ENCODE measurements at regions not wholly inside any gene's neighbourhood (a gene's known extent, or its start where the extent isn't known, plus 50 kb on each side); places are given as distances from the start of the nearest gene placed in this dataset.
A peak's percentile ranks its signal among the peaks of the same experiment; 100 is the strongest.

- peak; percentile 51; the same call in 1 of the 2 replicates for TF ChIP-seq ZNF646 (CRISPR knock-in tag; IDR thresholded peaks at IDR 0.05)
- TF ChIP-seq KLF12 (CRISPR knock-in tag; IDR thresholded peaks at IDR 0.05; ENCODE audit: borderline replicate concordance), result no peak
- TF ChIP-seq ZSCAN20 (CRISPR knock-in tag; IDR thresholded peaks at IDR 0.05; ENCODE audit: borderline replicate concordance), result no peak
- no peak for TF ChIP-seq KAT7 (CRISPR knock-in tag; IDR thresholded peaks at IDR 0.05; ENCODE audit: borderline replicate concordance)
- no peak for TF ChIP-seq BCLAF1 (IDR thresholded peaks at IDR 0.05)
- TF ChIP-seq, protein P1, sequence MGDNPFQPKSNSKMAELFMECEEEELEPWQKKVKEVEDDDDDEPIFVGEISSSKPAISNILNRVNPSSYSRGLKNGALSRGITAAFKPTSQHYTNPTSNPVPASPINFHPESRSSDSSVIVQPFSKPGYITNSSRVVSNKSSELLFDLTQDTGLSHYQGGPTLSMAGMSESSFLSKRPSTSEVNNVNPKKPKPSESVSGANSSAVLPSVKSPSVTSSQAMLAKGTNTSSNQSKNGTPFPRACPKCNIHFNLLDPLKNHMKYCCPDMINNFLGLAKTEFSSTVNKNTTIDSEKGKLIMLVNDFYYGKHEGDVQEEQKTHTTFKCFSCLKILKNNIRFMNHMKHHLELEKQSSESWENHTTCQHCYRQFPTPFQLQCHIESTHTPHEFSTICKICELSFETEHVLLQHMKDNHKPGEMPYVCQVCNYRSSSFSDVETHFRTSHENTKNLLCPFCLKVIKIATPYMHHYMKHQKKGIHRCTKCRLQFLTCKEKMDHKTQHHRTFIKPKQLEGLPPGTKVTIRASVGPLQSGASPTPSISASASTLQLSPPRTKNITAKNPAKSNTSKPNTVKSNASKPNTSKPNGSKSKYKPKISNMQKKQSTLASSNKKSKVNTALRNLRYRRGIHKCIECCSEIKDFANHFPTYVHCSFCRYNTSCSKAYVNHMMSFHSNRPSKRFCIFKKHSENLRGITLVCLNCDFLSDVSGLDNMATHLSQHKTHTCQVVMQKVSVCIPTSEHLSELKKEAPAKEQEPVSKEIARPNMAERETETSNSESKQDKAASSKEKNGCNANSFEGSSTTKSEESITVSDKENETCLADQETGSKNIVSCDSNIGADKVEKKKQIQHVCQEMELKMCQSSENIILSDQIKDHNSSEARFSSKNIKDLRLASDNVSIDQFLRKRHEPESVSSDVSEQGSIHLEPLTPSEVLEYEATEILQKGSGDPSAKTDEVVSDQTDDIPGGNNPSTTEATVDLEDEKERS (CRISPR knock-in tag; IDR thresholded peaks at IDR 0.05), result 0 out of 2 replicates have a peak, but pooled peaks have one; percentile 41
- TF ChIP-seq MLLT10 (CRISPR knock-in tag; IDR thresholded peaks at IDR 0.05), result no peak
- TF ChIP-seq ZNF530 (CRISPR knock-in tag; IDR thresholded peaks at IDR 0.05; ENCODE audit: low read depth), result no peak
- TF ChIP-seq IKZF5 (CRISPR knock-in tag; IDR thresholded peaks at IDR 0.05), result peak; percentile 81
- peak; percentile 73 for TF ChIP-seq MEF2D (CRISPR knock-in tag; IDR thresholded peaks at IDR 0.05)
- peak; percentile 86 for TF ChIP-seq IRF2 (CRISPR knock-in tag; IDR thresholded peaks at IDR 0.05)
- TF ChIP-seq ZNF709 (CRISPR knock-in tag; IDR thresholded peaks at IDR 0.05), result no peak
- TF ChIP-seq, protein P2, sequence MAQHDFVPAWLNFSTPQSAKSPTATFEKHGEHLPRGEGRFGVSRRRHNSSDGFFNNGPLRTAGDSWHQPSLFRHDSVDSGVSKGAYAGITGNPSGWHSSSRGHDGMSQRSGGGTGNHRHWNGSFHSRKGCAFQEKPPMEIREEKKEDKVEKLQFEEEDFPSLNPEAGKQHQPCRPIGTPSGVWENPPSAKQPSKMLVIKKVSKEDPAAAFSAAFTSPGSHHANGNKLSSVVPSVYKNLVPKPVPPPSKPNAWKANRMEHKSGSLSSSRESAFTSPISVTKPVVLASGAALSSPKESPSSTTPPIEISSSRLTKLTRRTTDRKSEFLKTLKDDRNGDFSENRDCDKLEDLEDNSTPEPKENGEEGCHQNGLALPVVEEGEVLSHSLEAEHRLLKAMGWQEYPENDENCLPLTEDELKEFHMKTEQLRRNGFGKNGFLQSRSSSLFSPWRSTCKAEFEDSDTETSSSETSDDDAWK (CRISPR knock-in tag; IDR thresholded peaks at IDR 0.05), result no peak
These were observed 120.3 kb upstream of the SOX5 start (continued) for GRCh38 chr12:24069532-24070395.

Measured in HepG2 (cell line).